DND-41 (cell line): ENCODE measurements at regions not wholly inside any gene's neighbourhood (a gene's known extent, or its start where the extent isn't known, plus 50 kb on each side); places are given as distances from the start of the nearest gene placed in this dataset.

Experiments used
- ATAC-seq: fragments of 200-7000 bp; cut with Tn5 transposase; 3 replicates; pipeline ENCODE4 v1.9.1; 2021; ENCODE audit warnings: low read depth; ENCODE audit not compliant: insufficient read depth
- DNase-seq: peaks from one replicate; pipeline ENCODE4 v3.0.0-alpha.2; 2020
- H2AFZ ChIP-seq: 2 replicates; pipeline ENCODE4 v1.6.0; 2012; ENCODE audit warnings: low read depth, low read length
- H3K27ac ChIP-seq: 2 replicates; pipeline ENCODE4 v1.5.1; 2012; ENCODE audit warnings: low read length, inconsistent platforms
- H3K27me3 ChIP-seq: fragments of 200-600 bp; sonication (generic); 2 replicates; pipeline ENCODE4 v1.6.0; 2012; ENCODE audit warnings: low read length, mild to moderate bottlenecking, inconsistent platforms; ENCODE audit not compliant: insufficient read depth, poor library complexity
- H3K36me3 ChIP-seq: 2 replicates; pipeline ENCODE4 v1.5.1; 2012; ENCODE audit warnings: low read length, inconsistent platforms; ENCODE audit not compliant: insufficient read depth
- H3K4me1 ChIP-seq: 2 replicates; pipeline ENCODE4 v1.5.1; 2012; ENCODE audit warnings: mild to moderate bottlenecking, low read length; ENCODE audit not compliant: insufficient read depth
- H3K4me2 ChIP-seq: 2 replicates; pipeline ENCODE4 v1.6.0; 2012; ENCODE audit warnings: mild to moderate bottlenecking, moderate library complexity, low read length, inconsistent platforms; ENCODE audit not compliant: insufficient read depth
- H3K4me3 ChIP-seq, 2 experiments: fragments of 200-600 bp in 1 of 2; shearing (Covaris generic) in 1 of 2; 2 replicates each; pipeline ENCODE4 v1.5.1; 2012 to 2016; ENCODE audit warnings: inconsistent platforms in 2 of 2, low read length in 2 of 2, mild to moderate bottlenecking in 2 of 2, low read depth in 1 of 2, moderate library complexity in 1 of 2
- H3K79me2 ChIP-seq: 2 replicates; pipeline ENCODE4 v1.6.0; 2012; ENCODE audit warnings: low read length, inconsistent platforms; ENCODE audit not compliant: insufficient read depth
- H3K9ac ChIP-seq: 2 replicates; pipeline ENCODE4 v1.6.0; 2012; ENCODE audit warnings: low read depth, mild to moderate bottlenecking, inconsistent platforms, low read length, moderate library complexity
- H3K9me3 ChIP-seq: 2 replicates; pipeline ENCODE4 v1.5.1; 2012; ENCODE audit warnings: low read length, moderate library complexity, mild to moderate bottlenecking, inconsistent platforms; ENCODE audit not compliant: insufficient read depth, severe bottlenecking
- H4K20me1 ChIP-seq: 2 replicates; pipeline ENCODE4 v1.6.0; 2012; ENCODE audit warnings: low read length; ENCODE audit not compliant: insufficient read depth
- EZH2 ChIP-seq: IDR thresholded peaks from 3 replicates; pipeline ENCODE4 v1.6.1; 2012; ENCODE audit warnings: borderline replicate concordance, low read depth, mild to moderate bottlenecking, moderate library complexity, low read length, inconsistent platforms; ENCODE audit not compliant: severe bottlenecking
- TF ChIP-seq, protein P1 (sequence below): IDR thresholded peaks from 2 replicates; pipeline ENCODE4 v1.5.1; 2012; ENCODE audit warnings: borderline replicate concordance, low read length, moderate library complexity, mild to moderate bottlenecking; ENCODE audit not compliant: poor library complexity, severe bottlenecking; ENCODE audit errors: extremely low read depth

DNA sequence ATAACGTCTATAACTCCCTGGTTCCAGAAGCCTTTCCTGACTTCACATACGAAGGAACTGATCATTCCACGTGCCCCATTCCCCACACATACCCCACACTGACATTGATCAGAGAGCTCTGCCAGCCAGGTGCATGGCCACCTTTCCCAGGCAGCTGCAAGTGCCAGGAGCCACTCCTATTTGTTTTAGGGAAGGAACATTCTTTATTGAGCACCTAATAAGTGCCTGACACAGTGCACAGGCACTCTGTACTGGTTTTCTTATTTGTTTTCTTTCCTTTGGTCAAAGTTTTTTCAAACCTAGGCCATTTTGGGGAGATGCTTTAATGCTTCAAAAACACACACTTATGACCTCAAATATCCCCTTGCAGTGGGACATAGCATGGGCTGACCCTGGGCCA, 50.0 kb downstream of the PITPNM2 start:
- Histone ChIP-seq H3K36me3 (no peaks in the 10 kb centered on the region), H3K9ac (no peak overlapping the region), H2AFZ (no peak overlapping the region), H3K27me3 (no peaks in the 10 kb centered on the region), H4K20me1 (no peaks in the 10 kb centered on the region), H3K27ac (no peak overlapping the region), H3K4me1 (no peaks in the 10 kb centered on the region), H3K4me2 (no peak overlapping the region), H3K9me3 (no peaks in the 10 kb centered on the region), H3K4me3 (no peak overlapping the region), H3K79me2 (no peaks in the 10 kb centered on the region)
- TF ChIP-seq, protein P1, sequence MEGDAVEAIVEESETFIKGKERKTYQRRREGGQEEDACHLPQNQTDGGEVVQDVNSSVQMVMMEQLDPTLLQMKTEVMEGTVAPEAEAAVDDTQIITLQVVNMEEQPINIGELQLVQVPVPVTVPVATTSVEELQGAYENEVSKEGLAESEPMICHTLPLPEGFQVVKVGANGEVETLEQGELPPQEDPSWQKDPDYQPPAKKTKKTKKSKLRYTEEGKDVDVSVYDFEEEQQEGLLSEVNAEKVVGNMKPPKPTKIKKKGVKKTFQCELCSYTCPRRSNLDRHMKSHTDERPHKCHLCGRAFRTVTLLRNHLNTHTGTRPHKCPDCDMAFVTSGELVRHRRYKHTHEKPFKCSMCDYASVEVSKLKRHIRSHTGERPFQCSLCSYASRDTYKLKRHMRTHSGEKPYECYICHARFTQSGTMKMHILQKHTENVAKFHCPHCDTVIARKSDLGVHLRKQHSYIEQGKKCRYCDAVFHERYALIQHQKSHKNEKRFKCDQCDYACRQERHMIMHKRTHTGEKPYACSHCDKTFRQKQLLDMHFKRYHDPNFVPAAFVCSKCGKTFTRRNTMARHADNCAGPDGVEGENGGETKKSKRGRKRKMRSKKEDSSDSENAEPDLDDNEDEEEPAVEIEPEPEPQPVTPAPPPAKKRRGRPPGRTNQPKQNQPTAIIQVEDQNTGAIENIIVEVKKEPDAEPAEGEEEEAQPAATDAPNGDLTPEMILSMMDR = no peak
- no peak for TF ChIP-seq EZH2
- ATAC-seq = no peak
- DNase-seq = no peak

DNA sequence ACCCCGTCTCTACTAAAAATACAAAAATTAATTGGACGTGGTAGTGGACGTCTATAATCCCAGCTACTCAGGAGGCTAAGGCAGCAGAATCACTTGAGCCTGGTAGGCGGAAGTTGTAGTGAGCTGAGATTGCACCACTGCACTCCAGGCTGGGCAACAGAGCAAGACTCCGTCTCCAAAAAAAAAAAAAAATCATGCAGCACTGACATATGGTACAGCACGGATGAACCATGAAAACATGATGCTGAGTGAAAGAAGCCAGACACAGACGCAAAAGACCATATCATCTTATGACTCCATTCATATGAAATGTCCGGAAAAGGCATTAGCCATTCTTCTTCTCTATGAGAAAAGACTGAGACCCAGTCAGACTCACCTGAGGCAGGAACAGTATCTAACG, 50.4 kb downstream of the PITPNM2 start:
- Histone ChIP-seq H3K79me2 (no peaks in the 10 kb centered on the region), H4K20me1 (no peaks in the 10 kb centered on the region), H3K36me3 (no peaks in the 10 kb centered on the region), H3K9me3 (no peaks in the 10 kb centered on the region), H3K9ac (no peak overlapping the region), H2AFZ (no peak overlapping the region), H3K4me2 (no peak overlapping the region), H3K4me3 (no peak overlapping the region), H3K27ac (no peak overlapping the region), H3K4me1 (no peaks in the 10 kb centered on the region), H3K27me3 (no peaks in the 10 kb centered on the region)
- ATAC-seq (no peak), DNase-seq (no peak)
- TF ChIP-seq, protein P1 = no peak
- TF ChIP-seq EZH2 = no peak

DNA sequence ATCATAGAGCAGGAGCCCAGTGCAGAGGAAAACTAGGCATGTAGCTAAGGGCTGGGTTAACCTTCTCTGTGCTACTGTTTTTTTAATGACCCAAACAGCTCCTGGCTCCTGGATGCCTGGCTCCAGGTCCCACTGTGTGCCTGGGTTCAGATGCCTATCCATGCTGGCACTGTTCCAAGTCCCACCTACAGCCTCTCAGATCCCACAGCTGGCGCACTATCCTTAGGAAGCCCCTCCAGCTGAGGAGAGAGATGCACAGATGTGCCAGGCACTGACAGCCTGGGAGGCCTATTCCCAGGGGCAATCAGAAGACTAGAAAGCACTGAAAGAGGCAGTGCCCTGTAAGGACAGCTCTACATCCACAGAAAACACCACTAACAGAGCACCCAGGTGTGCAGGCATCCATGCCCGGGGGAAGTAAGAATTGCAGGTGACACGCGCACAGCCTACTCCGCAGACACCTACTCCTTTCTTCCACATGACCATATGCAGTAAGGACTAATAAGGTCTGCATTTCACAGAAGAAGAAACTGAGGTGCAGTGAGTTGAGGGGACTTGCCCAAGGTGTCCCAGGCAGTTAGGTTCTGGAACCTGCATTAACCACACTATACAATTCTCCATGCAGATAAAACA, 51.2 kb downstream of the PITPNM2 start:
- H4K20me1 ChIP-seq = no peaks in the 10 kb centered on the region
- no peak overlapping the region for H3K27ac ChIP-seq
- H2AFZ ChIP-seq = no peak overlapping the region
- H3K9me3 ChIP-seq = no peaks in the 10 kb centered on the region
- ATAC-seq (no peak), DNase-seq (no peak)
- no peaks in the 10 kb centered on the region for H3K36me3 ChIP-seq
- no peak overlapping the region for H3K9ac ChIP-seq
- H3K4me2 ChIP-seq = no peak overlapping the region
- TF ChIP-seq EZH2 = no peak
- TF ChIP-seq, protein P1 = no peak
- H3K4me3 ChIP-seq = no peak overlapping the region
- H3K27me3 ChIP-seq = no peaks in the 10 kb centered on the region
- no peaks in the 10 kb centered on the region for H3K4me1 ChIP-seq
- no peaks in the 10 kb centered on the region for H3K79me2 ChIP-seq

DNA sequence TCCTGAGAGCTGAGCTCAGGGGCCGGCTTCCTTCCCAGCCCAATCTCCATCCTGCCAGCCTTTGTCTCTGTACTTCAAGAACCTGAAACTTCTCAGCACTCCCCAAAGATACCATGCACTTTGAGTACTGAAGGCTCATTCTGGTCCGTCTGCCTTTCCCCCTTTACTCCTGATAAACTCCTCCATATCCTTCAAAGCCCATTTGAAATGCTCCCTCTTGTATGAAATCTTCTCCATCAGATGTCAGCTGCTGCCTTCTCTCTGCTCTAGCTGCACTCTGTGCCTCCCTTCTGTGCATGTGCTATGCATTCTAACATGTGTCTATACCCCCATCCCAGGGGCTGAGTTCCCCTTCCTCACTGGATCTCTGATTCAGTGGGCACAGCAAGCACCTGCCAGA, 52.1 kb downstream of the PITPNM2 start:
- no peaks in the 10 kb centered on the region for H3K4me1 ChIP-seq
- H3K9ac ChIP-seq = no peak overlapping the region
- no peak overlapping the region for H3K4me2 ChIP-seq

More for the DNA sequence above, 52.1 kb downstream of the PITPNM2 start:
- H3K9me3 ChIP-seq = no peaks in the 10 kb centered on the region
- TF ChIP-seq EZH2 = no peak
- TF ChIP-seq, protein P1 = no peak
- DNase-seq (no peak), ATAC-seq (no peak)
- no peak overlapping the region for H3K4me3 ChIP-seq
- no peak overlapping the region for H2AFZ ChIP-seq
- no peak overlapping the region for H3K27ac ChIP-seq
- no peaks in the 10 kb centered on the region for H3K27me3 ChIP-seq
- no peaks in the 10 kb centered on the region for H3K79me2 ChIP-seq
- H3K36me3 ChIP-seq = no peaks in the 10 kb centered on the region
- H4K20me1 ChIP-seq = 0 out of 2 replicates have a peak, but pooled peaks cover 1% of the 10 kb centered on the region
